ENCODE measurements at regions not wholly inside any gene's neighbourhood (a gene's known extent, or its start where the extent isn't known, plus 50 kb on each side); places are given as distances from the start of the nearest gene placed in this dataset.

DNA sequence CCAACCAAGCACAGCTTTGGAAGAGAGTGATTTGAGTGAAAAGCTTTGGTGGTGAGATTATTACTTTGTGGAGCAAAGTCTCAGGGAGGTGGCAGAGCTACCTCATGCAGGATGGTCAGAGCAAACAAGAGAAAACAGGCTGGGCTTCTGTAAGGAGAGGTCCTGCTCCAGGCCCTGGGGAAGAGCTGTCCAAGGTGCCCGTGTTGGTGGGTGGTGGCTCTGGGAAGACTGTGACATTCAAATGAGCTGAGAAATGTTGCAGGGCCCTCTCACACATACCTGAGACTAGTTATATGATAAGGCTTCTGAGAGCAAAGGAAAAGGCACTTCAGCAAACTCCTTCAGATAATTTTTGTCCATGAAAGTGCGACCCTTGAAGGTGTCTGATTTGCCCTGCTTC, 205.5 kb upstream of the SOX21 start:
- no peak for TF ChIP-seq SIN3A (IDR thresholded peaks at IDR 0.05; ENCODE audit: borderline replicate concordance, insufficient read depth, low read length)
- TF ChIP-seq POLR2AphosphoS5 (IDR thresholded peaks at IDR 0.05; ENCODE audit: low read depth, low read length): no peak
- TF ChIP-seq TAF1 (IDR thresholded peaks at IDR 0.05; ENCODE audit: borderline replicate concordance, insufficient read depth, low read length): no peak
